ENCODE measurements at regions not wholly inside any gene's neighbourhood (a gene's known extent, or its start where the extent isn't known, plus 50 kb on each side); places are given as distances from the start of the nearest gene placed in this dataset.
"Not testable (repeated sequence)": the region's sequence is repeated elsewhere in the genome, so short reads cannot be mapped to it uniquely, and the experiment has no call there.

DNA sequence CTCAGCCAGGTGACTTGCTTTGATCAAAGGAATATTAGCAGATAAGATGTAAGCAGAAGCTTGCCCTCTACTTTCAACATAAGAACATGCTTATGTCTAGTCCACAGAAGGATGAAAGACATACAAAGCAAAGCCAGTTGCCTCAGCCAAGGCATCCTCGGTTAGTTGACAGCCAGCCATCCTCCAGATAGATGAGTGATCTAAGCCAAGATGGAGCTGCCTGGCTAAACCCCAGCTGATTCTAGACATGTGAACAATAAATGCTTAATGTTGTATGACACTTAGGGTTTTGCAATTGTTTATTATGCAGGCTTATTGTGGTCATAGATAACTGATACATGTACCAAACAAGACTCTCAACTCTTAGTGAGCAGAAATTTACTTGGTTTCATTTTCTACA lies 157.6 kb upstream of the TMTC2 start:
- DNase-seq (ENCODE audit: low spot score) (no peak), ATAC-seq (no peak)

DNA sequence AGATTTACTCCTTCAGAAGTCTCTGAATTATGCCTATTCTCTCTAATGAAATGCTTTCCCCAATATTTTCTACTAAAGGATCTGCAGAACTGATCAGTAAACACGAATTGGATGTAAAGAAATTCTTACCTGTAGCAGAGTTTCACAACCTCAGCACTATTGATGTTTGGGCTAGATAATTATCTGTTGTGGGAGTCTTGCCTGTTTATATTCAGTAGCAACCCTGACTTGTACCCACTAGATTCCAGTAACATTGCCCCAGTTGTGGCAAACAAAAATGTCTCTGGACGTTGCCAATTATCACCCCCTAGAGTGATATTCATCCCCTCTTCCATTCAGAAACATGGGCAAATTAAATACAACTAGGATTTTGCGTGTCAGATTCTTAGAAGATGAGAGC lies 156.8 kb upstream of the TMTC2 start:
- ATAC-seq (peak; percentile 36), DNase-seq (ENCODE audit: low spot score) (no peak)

DNA sequence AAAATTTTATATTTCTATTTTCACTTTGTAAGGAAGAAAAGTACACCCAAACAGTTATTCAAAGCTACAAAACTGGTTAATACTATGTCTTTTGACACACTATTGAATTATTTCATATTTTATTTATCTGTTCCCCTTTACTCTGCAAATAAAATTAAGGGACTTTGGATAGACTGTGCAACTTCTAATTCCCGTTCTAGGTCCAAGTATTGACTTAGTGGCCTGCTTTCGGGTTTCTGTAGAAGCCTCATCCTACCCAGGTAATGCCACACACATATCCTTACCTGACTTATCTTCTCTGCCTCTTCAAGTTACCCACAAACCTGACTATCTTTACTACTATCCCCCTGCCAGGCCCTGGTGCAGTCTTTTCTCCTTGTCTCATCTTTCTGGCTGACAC lies 156.3 kb upstream of the TMTC2 start:
- no peak for DNase-seq (ENCODE audit: low spot score)
- ATAC-seq: peak; percentile 84

DNA sequence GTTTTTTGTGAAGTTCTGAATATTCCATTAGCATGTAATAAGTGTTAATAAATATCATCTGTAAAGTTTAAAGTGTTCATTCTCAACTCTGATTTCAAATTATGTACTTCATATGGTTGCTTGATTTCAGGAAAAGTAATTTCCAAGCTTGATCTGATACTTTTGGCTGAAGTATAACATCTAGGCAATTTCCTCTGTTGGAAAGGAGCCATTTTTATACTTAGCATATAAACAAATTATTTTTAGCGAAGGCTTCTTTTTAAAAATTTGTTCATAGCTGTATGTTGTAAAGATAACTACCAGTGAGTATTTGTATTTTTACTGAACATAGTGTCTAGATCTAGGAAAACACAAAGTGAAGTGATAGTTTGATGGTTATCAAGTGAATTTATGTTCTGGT lies 153.4 kb upstream of the TMTC2 start:
- ATAC-seq: no peak
- no peak for DNase-seq (ENCODE audit: low spot score)

DNA sequence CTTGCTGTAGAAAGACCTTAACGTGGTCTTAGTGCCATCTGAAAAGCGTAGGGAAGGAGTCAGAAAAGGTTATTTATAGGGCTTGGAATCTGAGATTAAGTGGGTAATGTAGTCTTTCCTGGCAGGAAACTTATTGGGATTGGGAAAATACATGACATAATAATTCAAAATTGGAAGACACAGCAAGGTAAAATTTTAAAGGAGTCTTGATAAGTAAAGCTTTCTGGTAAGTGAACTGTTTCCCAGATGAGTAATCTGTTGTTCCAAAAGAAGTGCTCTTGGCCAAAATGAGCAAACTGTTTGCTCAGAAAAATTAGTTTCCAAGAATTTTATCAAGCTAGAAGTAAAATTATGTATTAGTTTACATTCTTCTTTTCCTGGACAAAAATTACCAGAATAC lies 149.3 kb upstream of the TMTC2 start:
- ATAC-seq: no peak
- DNase-seq (ENCODE audit: low spot score): no peak

DNA sequence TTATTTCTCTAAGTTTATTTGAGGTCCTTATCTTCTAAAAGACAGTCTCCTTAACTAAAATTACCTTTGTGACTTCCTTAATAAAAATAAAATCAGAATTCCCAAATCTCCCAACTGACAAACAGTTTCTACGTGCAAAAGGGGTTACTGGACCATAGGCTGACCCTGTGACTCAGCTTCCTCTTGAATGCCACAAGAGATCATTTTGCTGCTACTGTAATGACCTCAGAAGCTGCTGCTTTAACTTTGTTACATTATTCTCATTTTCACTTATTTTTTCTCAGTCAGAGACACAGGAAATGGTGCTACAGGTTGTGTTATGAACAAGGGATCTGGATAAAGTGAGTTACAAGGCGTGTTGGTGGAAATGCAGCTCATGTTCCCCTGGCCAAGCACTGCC lies 132.2 kb upstream of the TMTC2 start:
- no peak for ATAC-seq
- no peak for DNase-seq (ENCODE audit: low spot score)

DNA sequence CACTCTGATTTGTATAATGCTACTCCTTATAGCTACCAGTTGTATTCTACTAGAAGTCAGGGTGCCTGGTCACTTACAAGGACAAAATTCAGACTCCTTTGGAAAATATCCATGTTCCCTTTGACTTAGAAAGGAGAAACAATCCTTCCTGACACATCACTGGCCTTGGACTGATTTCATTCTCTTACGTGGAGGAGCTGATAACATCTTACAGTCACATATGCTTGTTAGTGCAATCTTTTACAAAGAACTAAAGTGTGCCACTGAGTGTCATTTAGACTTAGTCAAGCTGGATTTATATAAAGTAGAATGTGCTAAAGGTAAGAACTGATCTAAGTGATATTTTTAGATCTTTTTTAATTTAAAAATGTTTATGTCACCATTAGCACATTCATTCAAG lies 131.0 kb upstream of the TMTC2 start:
- DNase-seq (ENCODE audit: low spot score) (no peak), ATAC-seq (no peak)

DNA sequence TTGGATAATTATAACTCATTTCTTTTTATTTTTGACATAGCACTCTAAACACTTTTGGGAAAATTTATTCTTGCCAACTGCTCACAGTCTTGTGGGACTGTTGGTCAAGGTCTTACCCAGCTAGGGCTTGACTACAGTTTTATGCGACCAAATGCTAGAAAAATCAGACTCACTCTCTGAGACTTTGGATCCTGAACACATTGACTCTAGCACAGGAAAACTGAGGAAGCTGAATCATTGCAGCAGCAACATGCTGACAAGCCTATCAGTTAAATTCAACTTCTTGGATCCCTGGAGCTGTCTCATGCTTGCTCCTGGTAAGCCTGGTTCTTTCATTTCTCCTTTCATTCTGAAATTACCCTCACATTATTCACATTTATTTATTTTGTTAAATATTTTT lies 120.7 kb upstream of the TMTC2 start:
- ATAC-seq (peak; percentile 51), DNase-seq (ENCODE audit: low spot score) (no peak)

DNA sequence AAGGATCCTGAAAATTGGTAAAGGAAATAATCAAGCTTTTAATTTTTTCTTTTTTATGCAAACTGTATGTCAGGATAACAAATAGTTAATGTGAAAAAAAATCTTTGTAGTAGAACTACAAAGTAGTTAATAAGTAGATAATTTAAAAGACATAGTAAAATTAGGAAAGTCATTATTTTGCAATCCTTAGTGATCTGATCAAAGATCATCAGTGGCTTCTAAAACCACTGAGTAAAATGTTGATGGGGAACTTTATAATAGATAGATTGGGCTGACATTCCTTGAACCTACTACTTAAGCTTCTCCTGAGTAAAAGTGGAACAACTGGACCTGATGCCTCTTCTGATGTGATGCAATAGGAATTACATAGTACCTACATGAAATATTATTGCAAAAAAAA lies 119.0 kb upstream of the TMTC2 start:
- DNase-seq (ENCODE audit: low spot score) (no peak), ATAC-seq (peak; percentile 61)

DNA sequence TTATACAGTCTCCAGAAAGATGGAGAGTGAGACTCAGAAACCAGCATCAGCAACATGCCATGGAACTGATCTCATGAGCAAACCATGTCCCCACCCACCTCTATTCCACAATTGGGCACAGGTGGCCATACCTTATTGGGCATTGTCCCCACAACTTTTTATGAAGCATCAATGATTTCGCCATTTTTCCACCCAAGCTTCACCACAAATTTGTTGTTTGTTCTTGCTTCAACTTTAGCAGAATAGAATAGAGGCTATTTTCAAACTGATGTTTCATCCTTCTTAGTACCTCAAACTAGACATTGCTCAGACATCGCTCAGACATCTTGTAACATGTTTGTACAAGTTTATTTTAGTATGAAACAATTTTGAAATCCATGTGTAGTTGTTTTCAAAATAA lies 112.5 kb upstream of the TMTC2 start:
- no peak for ATAC-seq
- no peak for DNase-seq (ENCODE audit: low spot score)

DNA sequence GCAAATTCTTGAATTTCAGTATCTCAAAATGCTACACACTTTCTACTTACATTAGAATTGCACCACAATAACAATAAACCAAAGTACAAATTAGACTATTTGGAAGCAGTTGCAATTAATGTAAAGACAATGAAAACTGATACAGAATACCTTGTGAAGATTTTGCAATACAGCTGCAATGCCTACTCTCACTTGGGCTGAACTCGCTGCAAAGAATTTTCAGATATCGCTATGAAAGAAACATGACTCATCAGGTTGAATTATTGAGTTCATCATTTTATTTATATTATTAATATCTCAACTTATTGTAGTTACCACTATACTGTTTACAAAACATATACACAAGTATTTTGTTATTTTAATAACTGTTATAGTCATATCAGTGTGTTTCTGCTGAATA lies 108.0 kb upstream of the TMTC2 start:
- DNase-seq (ENCODE audit: low spot score): no peak
- no peak for ATAC-seq

DNA sequence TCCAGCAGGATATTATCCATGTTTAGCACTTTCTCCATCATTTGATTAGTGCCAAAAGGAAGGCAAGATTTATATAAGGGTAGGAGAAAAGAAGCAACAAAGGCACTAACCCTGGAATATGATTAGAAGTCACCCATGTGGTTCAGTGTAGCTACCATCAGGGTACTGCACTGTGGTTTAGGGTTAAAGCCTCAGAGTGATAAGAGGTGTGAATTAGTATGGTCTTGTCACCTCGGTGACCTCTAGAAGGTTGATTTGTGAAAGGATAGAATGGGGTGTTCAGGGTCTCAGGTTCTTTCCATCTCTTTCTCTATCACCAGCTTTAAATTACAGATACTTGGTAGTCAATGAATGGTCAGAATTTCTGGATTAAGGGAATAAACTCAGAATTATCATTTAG lies 103.0 kb upstream of the TMTC2 start:
- no peak for ATAC-seq
- DNase-seq (ENCODE audit: low spot score): no peak

DNA sequence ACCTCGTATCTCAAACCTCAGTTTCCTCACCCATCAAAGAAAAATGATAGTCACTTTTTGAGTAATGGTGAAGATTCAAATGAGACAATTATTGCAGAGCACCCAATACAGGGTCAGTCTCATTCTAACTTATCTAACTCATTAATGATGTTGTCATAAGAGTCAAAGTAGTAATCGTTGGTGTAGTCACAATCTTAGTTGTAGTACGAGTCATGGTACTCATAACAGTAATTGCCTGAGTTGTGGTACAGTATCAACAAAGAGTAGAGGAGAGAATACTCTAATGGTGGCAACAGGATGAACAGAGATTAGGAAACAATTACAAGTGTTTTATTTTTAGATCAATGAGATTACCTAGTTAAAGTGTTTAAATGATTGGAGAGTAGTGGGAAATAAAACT lies 93.6 kb upstream of the TMTC2 start:
- ATAC-seq (no peak), DNase-seq (ENCODE audit: low spot score) (no peak)

DNA sequence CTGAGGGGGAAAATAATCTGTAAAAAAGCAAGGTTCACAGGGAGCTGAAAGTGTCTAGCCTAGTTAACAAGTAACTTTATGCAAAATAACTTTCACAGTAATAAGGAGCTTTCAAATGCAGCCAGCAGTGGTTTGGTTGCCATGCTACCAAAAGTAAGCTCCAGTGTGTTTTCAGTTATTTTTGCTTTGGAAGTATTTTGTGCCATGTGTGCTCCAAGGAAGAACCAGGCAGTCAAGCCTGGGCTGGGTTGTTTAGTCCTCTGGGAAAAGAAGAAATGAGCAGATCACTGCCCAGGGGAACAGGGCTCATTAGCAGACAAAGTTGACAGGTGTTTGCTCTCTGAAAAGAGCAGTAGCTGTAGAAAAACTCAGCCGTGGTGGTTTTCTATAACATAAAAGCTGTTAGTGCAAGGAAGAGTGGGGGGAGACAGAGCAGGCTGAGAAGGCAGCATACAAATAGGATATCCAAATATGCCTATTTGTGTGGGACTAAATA lies 92.8 kb upstream of the TMTC2 start:
- DNase-seq (ENCODE audit: low spot score) (no peak), ATAC-seq (peak; percentile 52)

DNA sequence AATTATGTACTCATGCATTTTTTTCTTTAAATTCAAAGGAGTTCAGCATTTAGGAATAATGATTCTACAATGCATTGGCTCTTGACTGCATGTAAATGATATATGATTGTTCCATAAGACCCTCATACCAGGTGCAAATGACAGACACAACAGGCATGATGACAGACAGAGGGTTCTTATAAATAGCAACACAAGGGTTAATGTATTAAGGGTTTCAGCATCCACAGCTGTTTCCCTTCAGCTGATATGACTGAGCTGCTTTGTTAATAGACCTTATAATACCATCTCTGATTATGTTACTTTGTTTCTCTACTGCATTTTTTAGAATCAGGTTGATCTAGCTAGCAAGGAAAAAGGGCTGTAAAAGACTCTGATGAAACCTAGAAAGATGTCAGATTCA lies 90.8 kb upstream of the TMTC2 start:
- ATAC-seq: no peak
- no peak for DNase-seq (ENCODE audit: low spot score)

DNA sequence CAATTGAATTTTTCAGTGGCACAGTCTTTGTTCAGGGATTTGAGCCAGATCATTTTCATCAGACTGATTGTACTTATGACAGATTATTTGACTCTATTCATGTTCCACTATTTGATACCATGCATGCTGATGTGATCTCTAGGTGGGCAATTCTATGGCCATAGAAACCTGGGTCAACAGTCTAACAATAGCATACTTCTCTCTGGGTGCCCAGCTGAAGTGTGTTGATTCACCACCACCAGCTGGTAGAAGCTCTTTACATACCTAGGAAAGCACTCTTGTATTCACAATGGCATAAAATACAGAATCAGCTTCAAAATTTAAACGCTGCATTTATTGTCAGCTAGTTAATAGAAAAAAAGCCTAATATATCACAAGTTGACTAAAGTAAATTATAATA lies 90.2 kb upstream of the TMTC2 start:
- no peak for ATAC-seq
- DNase-seq (ENCODE audit: low spot score): no peak

DNA sequence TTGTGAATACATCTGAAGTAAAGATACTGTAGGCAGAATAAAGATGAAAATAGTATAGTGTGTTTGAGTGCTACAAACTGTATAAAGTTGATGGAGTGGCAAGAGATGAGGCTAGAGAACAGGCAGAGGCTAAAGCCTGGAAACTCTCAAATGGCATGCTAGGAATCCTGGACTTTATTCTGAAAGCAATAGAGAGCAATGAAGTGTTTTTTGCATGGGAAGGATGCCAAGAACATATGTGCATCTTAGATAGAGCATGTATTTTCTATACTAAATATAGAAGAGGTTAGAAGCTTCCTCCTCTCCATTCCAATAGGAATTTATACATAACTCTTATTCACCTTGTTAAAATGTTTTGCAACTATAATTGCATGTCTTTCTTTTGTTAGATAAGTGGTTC lies 86.3 kb upstream of the TMTC2 start:
- DNase-seq (ENCODE audit: low spot score) (no peak), ATAC-seq (no peak)

DNA sequence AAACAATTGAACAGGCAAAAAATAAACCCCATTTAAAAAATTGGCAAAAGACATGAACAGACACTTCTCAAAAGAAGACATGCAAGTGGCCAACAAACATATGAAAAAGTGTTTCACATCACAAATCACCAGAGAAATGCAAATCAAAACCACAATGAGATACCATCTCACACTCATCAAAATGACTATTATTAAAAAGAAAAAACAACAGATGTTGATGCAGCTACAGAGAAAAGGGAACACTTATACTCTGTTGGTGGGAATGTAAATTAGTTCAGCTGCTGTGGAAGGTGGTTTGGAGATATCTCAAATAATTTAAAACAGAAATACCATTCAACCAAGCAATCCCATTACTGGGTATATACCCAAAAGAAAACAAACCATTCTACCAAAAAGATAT lies 83.1 kb upstream of the TMTC2 start:
- DNase-seq (ENCODE audit: low spot score); ATAC-seq: not testable (repeated sequence)

DNA sequence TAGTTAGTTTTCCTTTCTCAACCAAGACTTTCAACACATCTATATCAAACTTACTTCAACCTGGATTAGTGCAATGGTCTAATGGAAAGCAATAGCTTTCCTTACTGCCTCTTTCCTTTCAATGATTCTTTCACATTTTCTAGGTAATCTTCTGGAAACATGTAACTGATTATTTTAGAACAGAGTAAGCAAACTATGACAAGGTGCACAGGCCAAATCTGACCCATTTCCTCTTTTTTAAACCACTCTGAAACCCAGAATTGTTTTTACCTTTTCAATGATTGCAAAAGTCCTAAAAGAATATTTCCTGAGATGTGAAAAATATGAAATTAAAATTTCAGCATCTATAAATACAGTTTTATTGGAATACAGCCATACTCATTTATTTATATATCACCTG lies 81.6 kb upstream of the TMTC2 start:
- DNase-seq (ENCODE audit: low spot score) (no peak), ATAC-seq (no peak)

DNA sequence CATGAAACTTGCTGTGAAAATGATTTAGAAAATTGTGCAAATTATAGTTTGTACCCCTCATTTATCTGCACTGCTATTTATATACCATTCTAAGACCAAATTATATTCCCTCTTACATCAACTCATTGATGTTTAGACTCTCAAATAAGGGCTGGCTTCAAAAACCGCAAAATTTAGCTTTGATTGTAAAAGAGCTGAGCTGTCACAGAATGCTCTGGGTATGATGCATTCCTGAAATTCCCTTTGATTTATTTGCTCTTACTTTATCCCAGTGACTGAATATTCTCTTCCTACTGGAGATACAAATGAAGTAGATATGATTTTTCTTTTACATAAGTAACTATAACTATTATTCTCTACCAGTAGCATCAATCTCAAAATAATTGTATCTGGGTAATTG lies 78.0 kb upstream of the TMTC2 start:
- DNase-seq (ENCODE audit: low spot score) (no peak), ATAC-seq (no peak)

DNA sequence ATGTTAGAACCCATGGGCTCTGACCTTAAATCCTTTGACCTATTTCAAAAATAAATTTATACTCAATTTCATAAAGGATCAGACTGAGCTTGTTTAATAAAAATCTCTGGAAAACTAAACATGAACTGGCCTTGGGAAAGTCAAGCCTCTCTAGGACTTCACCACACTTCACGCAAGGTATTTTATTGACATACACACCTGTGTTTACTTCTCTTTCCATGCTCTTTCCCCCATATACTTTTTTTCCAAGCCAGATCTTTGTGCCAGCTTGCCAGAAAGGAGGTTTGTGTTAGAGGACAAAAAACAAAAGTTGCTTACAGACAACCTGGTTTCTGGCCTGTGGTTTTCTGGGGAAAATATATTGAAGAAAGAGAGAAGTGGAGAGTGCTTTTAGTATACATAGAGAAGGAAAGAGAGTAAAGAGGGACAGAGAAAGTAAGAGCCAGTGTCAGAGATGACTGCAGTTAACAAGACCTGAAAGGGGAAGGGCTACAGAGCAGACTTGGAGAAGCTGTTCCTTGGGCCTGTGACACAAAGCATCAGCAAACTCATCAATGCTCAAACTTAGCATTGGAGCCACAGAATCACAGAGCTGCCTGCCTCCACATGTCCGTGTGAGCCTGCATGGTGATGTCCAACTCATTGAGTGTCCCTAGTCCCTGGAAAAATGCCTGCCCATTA lies 77.3 kb upstream of the TMTC2 start:
- peak; percentile 72 for ATAC-seq
- DNase-seq (ENCODE audit: low spot score): no peak

DNA sequence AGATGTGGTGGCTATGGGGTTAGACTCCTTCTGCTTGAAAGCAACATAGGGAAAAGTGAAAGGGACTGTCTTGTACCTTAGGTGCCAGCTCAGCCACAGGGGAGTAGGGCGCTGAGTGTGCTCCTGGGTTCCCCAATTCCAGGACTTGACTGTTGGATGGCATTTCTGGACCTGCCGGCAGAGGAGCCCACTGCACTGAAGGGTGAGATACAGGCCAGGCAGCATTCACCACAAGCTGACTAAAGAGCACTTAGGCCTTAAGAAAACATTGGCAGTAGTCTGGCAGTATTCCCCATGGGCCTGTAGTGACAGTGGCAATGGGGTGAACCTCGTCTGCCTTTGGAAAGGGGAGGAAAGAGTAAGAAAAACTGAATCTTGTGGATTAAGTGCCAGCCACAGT lies 67.1 kb upstream of the TMTC2 start:
- ATAC-seq (no peak), DNase-seq (ENCODE audit: low spot score) (no peak)

DNA sequence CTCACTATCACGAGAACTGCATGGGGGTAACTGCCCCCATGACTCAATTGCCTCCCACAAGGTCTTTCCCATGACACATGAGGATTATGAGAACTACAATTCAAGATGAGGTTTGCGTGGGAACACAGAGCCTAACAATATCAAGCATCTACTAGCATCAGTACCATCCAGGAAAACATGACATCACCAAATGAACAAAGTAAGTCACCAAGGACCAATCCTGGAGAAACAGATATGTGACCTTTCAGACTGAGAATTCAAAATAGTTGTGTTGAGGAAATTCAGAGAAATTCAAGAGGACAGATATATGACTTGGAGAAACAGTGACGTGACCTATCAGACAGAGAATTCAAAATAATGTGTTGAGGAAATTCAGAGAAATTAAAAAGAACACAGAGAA lies 65.8 kb upstream of the TMTC2 start:
- no peak for DNase-seq (ENCODE audit: low spot score)

DNA sequence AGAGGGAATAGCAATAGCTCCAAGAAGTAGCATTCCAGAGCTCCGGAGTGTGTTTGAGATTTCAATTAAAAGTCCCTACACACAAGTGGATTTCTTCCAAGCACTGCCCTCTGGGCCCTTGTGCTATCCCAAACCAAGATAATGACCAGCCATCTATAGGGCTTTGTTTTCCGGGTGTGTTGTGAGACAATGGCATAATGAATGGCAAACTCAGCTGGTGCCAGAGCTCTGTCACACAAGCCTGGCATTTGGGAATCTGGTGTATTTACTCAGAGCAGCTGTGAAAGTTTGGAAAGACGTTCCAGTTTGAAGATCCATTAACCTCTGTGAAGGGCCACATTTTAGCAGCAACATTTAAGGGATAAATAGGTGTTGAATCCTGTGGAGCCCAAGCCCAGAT lies 61.2 kb upstream of the TMTC2 start:
- DNase-seq (ENCODE audit: low spot score) (no peak), ATAC-seq (peak; percentile 78)

More for the DNA sequence above, 65.8 kb upstream of the TMTC2 start:
- no peak for ATAC-seq

Measured in left lobe of liver (tissue), 2 donors.